DMS53 treated with DMSO at 0.1 percent for 48 hours (cell line): ENCODE measurements at regions not wholly inside any gene's neighbourhood (a gene's known extent, or its start where the extent isn't known, plus 50 kb on each side); places are given as distances from the start of the nearest gene placed in this dataset.
"Not testable (repeated sequence)": the region's sequence is repeated elsewhere in the genome, so short reads cannot be mapped to it uniquely, and the experiment has no call there.

Source experiments
- DNase-seq: peaks from one replicate; lab custom pipeline; 2025; ENCODE audit not compliant: unreplicated experiment; lab: John Stamatoyannopoulos, UW

GRCh38 chr20:40889266-40889665 lies 139.4 kb upstream of the TOP1 start:
- not testable (repeated sequence) for DNase-seq

- DNase-seq = no peak
Observed at GRCh38 chr20:40890181-40890580, 138.4 kb upstream of the TOP1 start.

DNA sequence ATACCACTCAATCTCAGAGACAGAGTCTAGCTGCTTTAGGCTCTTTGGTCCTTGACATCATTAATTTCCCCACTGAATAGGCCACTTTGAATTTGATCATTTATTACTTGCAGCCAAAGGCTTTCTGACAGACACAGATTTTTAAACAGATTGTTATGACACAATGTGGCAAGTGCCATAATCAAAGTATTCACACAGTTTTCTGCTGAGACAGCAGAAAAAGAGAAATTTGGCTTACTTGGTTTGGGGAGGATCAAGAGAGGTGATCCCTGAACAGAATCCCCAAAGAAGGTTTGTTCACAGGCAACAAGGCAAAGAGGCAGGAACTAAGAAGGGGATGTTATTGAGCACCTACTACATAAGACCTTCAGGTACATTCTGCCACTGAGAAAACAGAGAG lies 138.0 kb upstream of the TOP1 start:
- no peak for DNase-seq

GRCh38 chr20:40891351-40891750 lies 137.3 kb upstream of the TOP1 start:
- DNase-seq = no peak

- DNase-seq = no peak
Observed at GRCh38 chr20:40892642-40893041, 136.0 kb upstream of the TOP1 start.

DNA sequence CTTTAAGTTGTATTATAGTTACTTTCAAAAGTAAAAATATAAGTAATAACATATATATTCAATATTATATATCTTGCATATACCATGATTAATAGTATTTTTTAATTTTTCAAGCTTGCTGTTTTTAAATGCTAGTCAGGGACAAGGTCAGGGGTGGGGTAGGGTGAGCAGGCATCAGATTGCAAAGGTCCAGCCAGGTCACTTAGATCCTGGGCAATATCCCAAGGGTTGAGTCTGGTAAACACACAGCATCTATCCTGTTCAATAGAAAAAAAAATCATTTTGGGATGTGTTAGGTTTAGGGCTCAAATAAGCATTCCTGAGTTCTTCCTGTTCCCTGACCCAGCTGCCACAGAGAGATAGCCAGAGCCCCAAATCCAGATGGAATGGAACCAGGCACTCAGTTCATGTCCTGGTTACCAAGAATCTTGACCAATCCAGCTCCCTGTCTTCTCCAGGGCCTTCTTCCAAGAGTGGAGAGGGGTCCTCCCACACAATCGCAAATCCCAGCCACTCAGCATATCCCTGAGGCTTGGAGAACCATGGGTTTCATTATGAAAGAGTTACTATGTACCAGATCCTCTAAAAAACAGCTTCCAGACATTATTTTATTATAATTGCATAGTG lies 134.9 kb upstream of the TOP1 start:
- DNase-seq = no peak

- no peak for DNase-seq
Observed at GRCh38 chr20:40894237-40894630, 134.4 kb upstream of the TOP1 start.

- DNase-seq = no peak
Observed at GRCh38 chr20:40895182-40895581, 133.4 kb upstream of the TOP1 start.

DNA sequence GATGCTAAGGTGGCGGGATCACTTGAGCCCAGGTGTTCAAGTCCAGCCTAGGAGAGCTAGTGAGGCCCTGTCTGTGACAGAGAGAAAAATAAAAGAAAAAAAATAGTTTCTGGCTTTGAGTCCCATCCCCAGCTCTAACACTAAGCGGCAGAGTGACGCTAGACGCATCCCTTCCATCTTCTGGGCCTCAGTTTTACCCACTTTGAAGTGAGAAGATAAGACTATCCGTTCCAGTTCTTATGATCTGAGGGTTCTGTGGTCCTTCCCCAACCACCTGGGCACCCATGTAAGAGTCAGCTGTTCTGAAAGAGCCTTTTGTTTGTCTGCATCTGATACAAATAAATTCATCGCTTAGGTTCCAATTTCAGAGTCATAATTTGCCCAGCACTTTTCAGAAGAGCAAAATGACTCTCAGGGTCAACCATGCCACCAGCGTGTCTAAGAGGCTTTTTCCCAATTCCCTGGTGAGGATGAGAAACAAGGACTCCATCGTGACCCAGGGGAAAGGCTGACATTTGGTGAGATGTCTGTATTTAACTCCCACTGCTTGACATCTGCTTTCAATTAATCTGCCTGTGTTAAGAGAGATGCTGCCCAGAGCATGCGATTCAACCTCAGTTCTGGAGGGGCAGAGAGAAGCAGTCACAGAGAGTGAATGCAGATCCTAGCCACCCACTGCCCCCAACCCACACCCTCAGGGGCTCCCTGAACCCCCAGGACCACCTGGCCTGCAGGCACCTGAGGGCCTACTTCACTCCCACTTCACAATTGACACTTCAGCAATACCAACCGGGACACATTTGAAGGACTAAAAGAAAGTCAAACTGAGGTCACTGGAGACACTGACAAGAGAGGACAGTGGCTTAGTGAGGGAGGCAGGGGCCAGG lies 131.6 kb upstream of the TOP1 start:
- no peak for DNase-seq

DNA sequence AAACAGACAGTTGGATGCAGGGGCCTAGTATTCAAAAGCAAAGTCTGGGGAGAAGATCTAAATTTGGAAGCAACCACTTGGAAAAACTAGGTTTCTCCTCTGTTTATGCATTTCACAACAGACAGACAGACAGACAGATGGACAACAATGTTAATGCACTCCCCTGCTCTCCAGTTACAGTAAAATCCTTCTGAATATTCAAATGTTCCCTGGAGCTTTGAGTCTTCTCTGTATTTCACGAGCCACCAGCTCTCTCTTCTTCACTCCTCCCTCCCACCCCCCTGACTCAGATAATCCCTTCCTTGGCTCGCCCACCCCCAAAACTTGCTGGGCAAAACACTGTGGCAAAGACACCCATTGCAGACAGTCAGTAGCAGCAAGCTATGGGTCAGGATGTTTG lies 129.3 kb upstream of the TOP1 start:
- DNase-seq = no peak

DNA sequence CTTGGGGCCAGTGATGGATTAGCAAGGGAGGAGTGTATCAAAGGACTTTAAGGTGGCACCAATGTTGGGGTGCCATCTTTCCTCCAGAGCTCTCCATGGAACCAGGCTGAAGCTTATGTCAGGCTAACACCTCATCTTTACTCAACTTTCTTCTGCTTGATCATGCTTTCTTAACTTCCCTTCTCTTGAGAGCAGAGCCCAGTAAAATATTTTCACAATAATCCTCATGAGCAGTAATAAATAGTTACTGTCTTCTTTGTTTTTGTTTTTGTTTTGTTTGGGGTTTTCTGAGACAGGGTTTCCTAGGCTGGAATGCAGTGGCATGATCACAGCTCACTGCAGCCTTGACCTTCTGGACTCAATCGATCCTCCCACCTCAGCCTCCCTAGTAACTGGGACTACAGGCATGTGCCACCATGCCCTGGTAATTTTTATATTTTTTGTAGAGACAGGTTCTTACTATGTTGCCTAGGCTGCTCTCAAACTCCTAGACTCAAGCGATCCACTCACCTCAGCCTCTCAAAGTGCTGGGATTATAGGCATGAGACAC lies 127.9 kb upstream of the TOP1 start:
- DNase-seq = no peak

- no peak for DNase-seq
Observed at GRCh38 chr20:40902661-40903060, 126.0 kb upstream of the TOP1 start.

GRCh38 chr20:40908309-40908708 lies 120.3 kb upstream of the TOP1 start:
- no peak for DNase-seq

DNA sequence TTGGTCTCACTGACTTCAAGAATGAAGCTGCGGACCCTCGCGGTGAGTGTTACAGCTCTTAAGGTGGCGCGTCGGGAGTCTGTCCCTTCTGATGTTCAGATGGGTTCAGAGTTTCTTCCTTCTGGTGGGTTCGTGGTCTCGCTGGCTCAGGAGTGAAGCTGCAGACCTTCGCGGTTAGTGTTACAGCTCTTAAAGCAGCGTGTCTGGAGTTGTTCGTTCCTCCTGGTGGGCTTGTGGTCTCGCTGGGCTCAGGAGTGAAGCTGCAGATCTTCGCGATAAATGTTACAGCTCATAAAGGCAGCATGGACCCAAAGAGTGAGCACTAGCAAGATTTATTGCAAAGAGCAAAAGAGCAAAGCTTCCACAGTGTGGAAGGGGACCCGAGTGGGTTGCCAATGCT lies 119.1 kb upstream of the TOP1 start:
- not testable (repeated sequence) for DNase-seq

GRCh38 chr20:40910436-40910835 lies 118.2 kb upstream of the TOP1 start:
- DNase-seq = not testable (repeated sequence)

- not testable (repeated sequence) for DNase-seq
Observed at GRCh38 chr20:40911152-40911551, 117.5 kb upstream of the TOP1 start.

DNA sequence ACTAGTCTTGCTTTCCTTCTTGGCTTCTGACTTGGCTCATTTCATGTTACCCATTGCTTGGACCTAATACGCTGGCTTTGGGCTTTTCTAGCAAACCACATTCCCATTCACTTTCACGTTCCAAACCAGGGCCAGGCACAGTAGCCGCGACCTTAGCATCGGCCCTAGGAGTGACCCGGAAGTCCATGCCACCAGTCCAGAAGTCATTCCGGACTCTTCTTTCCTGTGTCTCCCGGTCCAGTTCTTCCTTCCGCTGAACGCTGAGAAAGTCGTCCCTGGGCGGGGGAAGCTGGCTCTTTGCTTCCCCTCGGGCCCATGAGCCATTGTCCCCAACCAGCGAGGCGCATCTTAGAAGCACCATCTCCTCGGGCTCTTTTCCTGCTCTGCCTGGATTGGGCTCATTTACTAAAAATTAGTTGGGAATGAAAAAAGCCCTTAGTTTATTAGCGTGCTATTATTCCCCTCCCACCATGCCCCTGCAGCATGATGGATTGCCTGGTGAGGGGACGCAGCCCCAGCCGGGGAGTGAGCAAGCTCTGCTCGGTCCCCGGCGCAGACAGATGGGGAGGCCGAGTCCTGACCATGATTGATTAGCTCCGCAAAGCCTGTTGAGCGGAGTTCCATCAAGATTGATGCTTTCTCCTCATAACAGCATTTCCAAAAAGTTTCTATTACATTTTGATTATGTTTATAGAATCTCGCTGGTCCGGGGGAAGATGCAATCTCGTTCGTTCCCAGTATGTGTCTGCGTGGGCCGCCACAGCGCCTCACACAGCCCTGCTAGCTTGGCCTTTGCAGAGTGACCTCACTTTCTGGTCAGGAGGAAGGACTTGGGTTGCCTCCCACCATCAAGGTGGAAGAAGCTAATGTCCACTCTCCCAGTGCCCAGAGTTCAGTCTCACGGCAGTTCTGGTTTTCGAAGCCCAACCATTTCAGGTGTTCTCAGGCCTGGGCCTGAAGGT lies 115.1 kb upstream of the TOP1 start:
- DNase-seq = no peak

DNA sequence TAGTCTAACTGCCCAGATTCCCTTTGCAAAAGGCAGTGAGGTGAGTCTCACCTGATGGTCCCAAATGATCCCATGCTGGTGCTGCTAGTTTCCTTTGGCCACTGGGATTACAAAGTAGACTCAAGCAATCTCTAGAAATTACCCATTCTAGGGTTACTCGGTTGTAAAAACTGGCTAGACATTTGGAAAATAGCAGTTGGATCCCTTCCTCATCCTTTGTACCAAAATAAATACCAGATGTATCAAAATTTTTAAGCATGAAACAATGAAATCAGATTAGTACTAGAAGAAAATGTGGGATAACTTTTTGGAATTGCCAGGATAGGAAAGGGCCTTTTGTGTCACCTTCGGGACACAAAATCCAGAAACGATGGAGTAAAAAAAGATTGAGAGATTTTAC lies 112.9 kb upstream of the TOP1 start:
- DNase-seq = no peak

DNA sequence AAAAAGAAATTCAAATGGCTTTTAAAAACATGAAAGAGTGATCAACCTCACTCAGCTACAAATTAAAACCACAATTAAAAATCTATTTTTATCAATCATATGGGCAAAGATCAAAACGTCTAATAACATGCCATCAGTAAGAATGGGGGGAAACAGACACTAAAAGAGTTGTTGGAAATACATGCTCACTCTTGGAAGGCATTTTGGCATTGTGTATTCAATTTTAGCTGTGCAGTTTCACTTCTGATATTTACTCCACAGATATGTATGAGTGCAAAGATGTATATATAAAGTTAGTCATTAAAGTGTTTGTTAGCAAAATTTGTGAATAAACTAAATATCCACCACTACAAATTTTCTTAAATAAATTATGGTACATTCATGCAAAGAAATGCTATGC lies 112.3 kb upstream of the TOP1 start:
- DNase-seq = no peak

GRCh38 chr20:40920291-40920690 lies 108.3 kb upstream of the TOP1 start:
- DNase-seq = no peak

DNA sequence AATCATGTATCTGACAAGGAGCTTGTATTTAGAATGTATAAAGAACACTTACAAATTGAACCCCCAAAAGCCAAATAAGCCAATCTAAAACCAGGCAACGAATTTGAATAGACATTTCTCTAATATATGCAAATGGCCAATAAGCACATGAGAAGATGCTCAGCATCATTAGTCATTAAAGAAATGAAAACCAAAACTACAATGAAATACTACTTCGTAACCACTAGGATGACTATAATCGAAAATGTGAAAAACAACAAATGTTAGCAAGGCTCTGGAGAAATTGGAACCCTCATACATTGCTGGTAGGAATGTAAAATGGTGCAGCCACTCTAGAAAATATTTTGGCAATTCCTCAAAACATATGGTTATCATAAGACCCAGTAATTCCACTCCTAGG lies 105.8 kb upstream of the TOP1 start:
- no peak for DNase-seq
